ENCODE measurements at regions not wholly inside any gene's neighbourhood (a gene's known extent, or its start where the extent isn't known, plus 50 kb on each side); places are given as distances from the start of the nearest gene placed in this dataset.

DNA sequence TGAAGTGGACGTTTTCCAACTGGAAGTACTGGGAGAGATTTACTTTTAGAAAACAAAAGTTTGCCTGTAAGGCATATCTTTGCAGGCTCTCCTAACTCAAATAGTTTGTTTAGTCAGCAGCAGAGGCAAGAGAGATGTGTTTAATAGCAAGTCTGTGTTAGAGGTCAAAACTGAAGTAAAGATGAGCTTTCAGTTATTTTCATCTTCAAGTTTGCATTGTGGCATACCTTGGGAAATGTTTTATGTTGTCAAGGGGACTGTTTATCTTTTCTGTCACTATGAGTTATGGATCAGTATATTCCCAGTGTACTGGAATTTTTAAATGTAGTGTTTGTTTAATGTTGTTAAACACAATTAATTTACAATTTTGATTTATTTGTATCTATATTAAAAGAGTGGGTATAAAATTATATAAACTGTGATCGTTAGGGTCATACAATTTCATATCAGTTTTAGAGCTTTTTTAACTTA is 169.7 kb upstream of the PPP1R3A start:
- TF ChIP-seq, protein P1, sequence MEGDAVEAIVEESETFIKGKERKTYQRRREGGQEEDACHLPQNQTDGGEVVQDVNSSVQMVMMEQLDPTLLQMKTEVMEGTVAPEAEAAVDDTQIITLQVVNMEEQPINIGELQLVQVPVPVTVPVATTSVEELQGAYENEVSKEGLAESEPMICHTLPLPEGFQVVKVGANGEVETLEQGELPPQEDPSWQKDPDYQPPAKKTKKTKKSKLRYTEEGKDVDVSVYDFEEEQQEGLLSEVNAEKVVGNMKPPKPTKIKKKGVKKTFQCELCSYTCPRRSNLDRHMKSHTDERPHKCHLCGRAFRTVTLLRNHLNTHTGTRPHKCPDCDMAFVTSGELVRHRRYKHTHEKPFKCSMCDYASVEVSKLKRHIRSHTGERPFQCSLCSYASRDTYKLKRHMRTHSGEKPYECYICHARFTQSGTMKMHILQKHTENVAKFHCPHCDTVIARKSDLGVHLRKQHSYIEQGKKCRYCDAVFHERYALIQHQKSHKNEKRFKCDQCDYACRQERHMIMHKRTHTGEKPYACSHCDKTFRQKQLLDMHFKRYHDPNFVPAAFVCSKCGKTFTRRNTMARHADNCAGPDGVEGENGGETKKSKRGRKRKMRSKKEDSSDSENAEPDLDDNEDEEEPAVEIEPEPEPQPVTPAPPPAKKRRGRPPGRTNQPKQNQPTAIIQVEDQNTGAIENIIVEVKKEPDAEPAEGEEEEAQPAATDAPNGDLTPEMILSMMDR (IDR thresholded peaks at IDR 0.05) = no peak
- no peak for TF ChIP-seq POLR2A (IDR thresholded peaks at IDR 0.05)
